ENCODE measurements at regions not wholly inside any gene's neighbourhood (a gene's known extent, or its start where the extent isn't known, plus 50 kb on each side); places are given as distances from the start of the nearest gene placed in this dataset.

- no peak overlapping the region for H3K4me3 ChIP-seq
- H3K4me1 ChIP-seq (ENCODE audit: low read depth), result no peaks in the 10 kb centered on the region
- no peak for DNase-seq (ENCODE audit: low read depth in 1 of 2, low spot score in 1 of 2)
- H3K27ac ChIP-seq, result no peak overlapping the region
- TF ChIP-seq CTCF (IDR thresholded peaks at IDR 0.05; ENCODE audit: low read depth, low read length), result no peak
- H3K27me3 ChIP-seq, result no peaks in the 10 kb centered on the region
- H3K9me3 ChIP-seq (ENCODE audit: low read depth), result no peaks in the 10 kb centered on the region
- no peaks in the 10 kb centered on the region for H3K36me3 ChIP-seq
Observed at GRCh38 chr13:69649063-69649392, 458.6 kb upstream of the ATXN8OS start.

GRCh38 chr13:69648340-69649062, 459.1 kb upstream of the ATXN8OS start:
- no peak for DNase-seq (ENCODE audit: low read depth in 1 of 2, low spot score in 1 of 2)
- no peak for TF ChIP-seq CTCF (IDR thresholded peaks at IDR 0.05; ENCODE audit: low read depth, low read length)
- H3K27me3 ChIP-seq, result no peaks in the 10 kb centered on the region
- no peak overlapping the region for H3K27ac ChIP-seq
- H3K9me3 ChIP-seq (ENCODE audit: low read depth), result no peaks in the 10 kb centered on the region
- H3K4me3 ChIP-seq, result no peak overlapping the region
- H3K4me1 ChIP-seq (ENCODE audit: low read depth), result no peaks in the 10 kb centered on the region
- no peaks in the 10 kb centered on the region for H3K36me3 ChIP-seq

GRCh38 chr13:69644447-69644846, 463.2 kb upstream of the ATXN8OS start:
- H3K27me3 ChIP-seq, result no peaks in the 10 kb centered on the region
- DNase-seq (ENCODE audit: low read depth in 1 of 2, low spot score in 1 of 2), result no peak
- no peaks in the 10 kb centered on the region for H3K36me3 ChIP-seq
- no peak for TF ChIP-seq CTCF (IDR thresholded peaks at IDR 0.05; ENCODE audit: low read depth, low read length)
- no peak overlapping the region for H3K27ac ChIP-seq
- H3K4me1 ChIP-seq (ENCODE audit: low read depth), result no peaks in the 10 kb centered on the region
- no peak overlapping the region for H3K4me3 ChIP-seq
- no peaks in the 10 kb centered on the region for H3K9me3 ChIP-seq (ENCODE audit: low read depth)

GRCh38 chr13:69641773-69642172, 465.9 kb upstream of the ATXN8OS start:
- Histone ChIP-seq H3K36me3 (no peaks in the 10 kb centered on the region), H3K9me3 (ENCODE audit: low read depth) (no peaks in the 10 kb centered on the region), H3K27ac (no peak overlapping the region), H3K4me1 (ENCODE audit: low read depth) (no peaks in the 10 kb centered on the region), H3K4me3 (no peak overlapping the region), H3K27me3 (no peaks in the 10 kb centered on the region)
- no peak for DNase-seq (ENCODE audit: low read depth in 1 of 2, low spot score in 1 of 2)
- no peak for TF ChIP-seq CTCF (IDR thresholded peaks at IDR 0.05; ENCODE audit: low read depth, low read length)

GRCh38 chr13:69633044-69633443, 474.6 kb upstream of the ATXN8OS start:
- H3K27me3 ChIP-seq, result no peaks in the 10 kb centered on the region
- no peaks in the 10 kb centered on the region for H3K36me3 ChIP-seq
- H3K4me3 ChIP-seq, result no peak overlapping the region
- TF ChIP-seq CTCF (IDR thresholded peaks at IDR 0.05; ENCODE audit: low read depth, low read length), result no peak
- H3K4me1 ChIP-seq (ENCODE audit: low read depth), result no peaks in the 10 kb centered on the region
- no peak overlapping the region for H3K27ac ChIP-seq
- no peaks in the 10 kb centered on the region for H3K9me3 ChIP-seq (ENCODE audit: low read depth)
- DNase-seq (ENCODE audit: low read depth in 1 of 2, low spot score in 1 of 2), result no peak
